Adrenal gland (tissue), 9 donors: ENCODE measurements at regions not wholly inside any gene's neighbourhood (a gene's known extent, or its start where the extent isn't known, plus 50 kb on each side); places are given as distances from the start of the nearest gene placed in this dataset.

Experiments
- DNase-seq, 7 donors: peaks; one replicate each; pipeline ENCODE4 v3.0.0-alpha.2; 2019 to 2020
- H3K27ac ChIP-seq, 5 donors: fragments of 200-600 bp; sonication (generic) in 4 of 5; 1 replicate in 3 of 5; 2 replicates in 2 of 5; pipeline versions ENCODE4 v1.5.1 to v1.8.0; 2016 to 2020; ENCODE audit warnings: mild to moderate bottlenecking in 1 of 5
- H3K27me3 ChIP-seq: fragments of 200-600 bp; 2 replicates; pipeline ENCODE4 v1.8.0; 2021
- H3K36me3 ChIP-seq, 2 donors: fragments of 200-600 bp; replicated peaks in 1 of 2; 1 replicate in 1 of 2; 2 replicates in 1 of 2; pipeline versions ENCODE4 v1.5.1 to v1.8.0; 2018 to 2022
- H3K4me1 ChIP-seq, 2 donors: fragments of 200-600 bp; replicated peaks in 1 of 2; 1 replicate in 1 of 2; 2 replicates in 1 of 2; pipeline versions ENCODE4 v1.5.1 to v1.8.0; 2018 to 2021
- H3K4me3 ChIP-seq, 4 donors: fragments of 200-600 bp; sonication (generic) in 3 of 4; one replicate each; pipeline ENCODE4 v1.5.1; 2016 to 2018
- H3K9me3 ChIP-seq, 3 donors: fragments of 200-600 bp; sonication (generic) in 1 of 3; replicated peaks in 1 of 3; 1 replicate in 2 of 3; 2 replicates in 1 of 3; pipeline versions ENCODE4 v1.5.1 to v1.8.0; 2016 to 2021
- POLR2A ChIP-seq, 2 donors: fragments of 450-650 bp; IDR thresholded peaks; one replicate each; pipeline ENCODE4 v1.6.1; 2017; ENCODE audit warnings: antibody characterized with exemption in 2 of 2, mild to moderate bottlenecking in 2 of 2, moderate library complexity in 1 of 2
- WGBS, 4 donors: extraction: QIAGEN DNeasy Blood & Tissue Kit in 2 of 4; methylation state at CpG; one replicate each; pipeline versions ENCODE4 v1.1.5 to v1.1.7; 2013 to 2017; 5-methylcytosine and 5-hydroxymethylcytosine counted together
- intact Hi-C, 2 donors: fragments of 100-400 bp; cut with DNase I; formaldehyde crosslinking; loops; one replicate each; pipeline versions ENCODE4 v1.14.1 to v1.15.0; 2022 to 2023
- TF ChIP-seq, protein P1 (sequence below), 6 experiments: fragments of 450-650 bp in 4 of 6; fragments of 200-600 bp in 2 of 6; sonication (generic) in 1 of 6; IDR thresholded peaks; 1 replicate in 5 of 6; 2 replicates in 1 of 6; pipeline versions ENCODE4 v1.5.1 to v1.8.0; 2016 to 2021; ENCODE audit warnings: antibody characterized with exemption in 6 of 6, mild to moderate bottlenecking in 2 of 6, moderate library complexity in 1 of 6
- donor health status: healthy with polysubstance abuse.
- donor health status: Bipolar disorder and iron deficiency.
- donor health status: DM: yes; HTN: yes; CAD: no.
- donor health status: DM: no; HTN: no; CAD: no.
- donor health status: DM: no; HTN: no; CAD: no.

DNA sequence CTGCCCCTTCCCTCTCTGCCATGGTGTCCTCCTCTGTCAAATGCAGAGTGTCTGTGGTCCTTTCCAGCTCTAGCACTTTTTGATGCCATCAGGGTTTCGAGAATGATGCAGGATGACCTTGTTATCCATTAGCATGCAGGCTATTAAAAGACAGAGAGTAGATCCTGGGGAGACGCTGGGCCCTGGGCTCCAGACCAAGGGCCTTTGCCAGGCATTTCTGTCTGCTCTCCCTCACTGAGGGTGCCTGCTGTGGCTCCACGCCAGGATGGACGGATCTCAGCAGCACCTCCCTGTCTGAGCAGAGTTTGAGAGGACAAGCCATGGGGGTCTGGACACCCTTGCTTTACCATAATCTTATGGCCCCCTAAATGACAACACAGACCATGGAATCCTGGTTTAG is 110.8 kb upstream of the CD82 start:
- intact Hi-C loops: no loop called here
- TF ChIP-seq, protein P1, sequence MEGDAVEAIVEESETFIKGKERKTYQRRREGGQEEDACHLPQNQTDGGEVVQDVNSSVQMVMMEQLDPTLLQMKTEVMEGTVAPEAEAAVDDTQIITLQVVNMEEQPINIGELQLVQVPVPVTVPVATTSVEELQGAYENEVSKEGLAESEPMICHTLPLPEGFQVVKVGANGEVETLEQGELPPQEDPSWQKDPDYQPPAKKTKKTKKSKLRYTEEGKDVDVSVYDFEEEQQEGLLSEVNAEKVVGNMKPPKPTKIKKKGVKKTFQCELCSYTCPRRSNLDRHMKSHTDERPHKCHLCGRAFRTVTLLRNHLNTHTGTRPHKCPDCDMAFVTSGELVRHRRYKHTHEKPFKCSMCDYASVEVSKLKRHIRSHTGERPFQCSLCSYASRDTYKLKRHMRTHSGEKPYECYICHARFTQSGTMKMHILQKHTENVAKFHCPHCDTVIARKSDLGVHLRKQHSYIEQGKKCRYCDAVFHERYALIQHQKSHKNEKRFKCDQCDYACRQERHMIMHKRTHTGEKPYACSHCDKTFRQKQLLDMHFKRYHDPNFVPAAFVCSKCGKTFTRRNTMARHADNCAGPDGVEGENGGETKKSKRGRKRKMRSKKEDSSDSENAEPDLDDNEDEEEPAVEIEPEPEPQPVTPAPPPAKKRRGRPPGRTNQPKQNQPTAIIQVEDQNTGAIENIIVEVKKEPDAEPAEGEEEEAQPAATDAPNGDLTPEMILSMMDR (IDR thresholded peaks at IDR 0.05): no peak
- no peak for TF ChIP-seq POLR2A (IDR thresholded peaks at IDR 0.05)
- Histone ChIP-seq H3K4me3 (no peak overlapping the region), H3K4me1 (no peaks in the 10 kb centered on the region), H3K27me3 (no peaks in the 10 kb centered on the region), H3K27ac (no peak overlapping the region), H3K9me3 (no peaks in the 10 kb centered on the region), H3K36me3 (no peaks in the 10 kb centered on the region)
- DNase-seq: no peak
- 59 to 81% (median 67%) methylated on average over 4 of the region's 4 CpGs for WGBS, 4 donors

DNA sequence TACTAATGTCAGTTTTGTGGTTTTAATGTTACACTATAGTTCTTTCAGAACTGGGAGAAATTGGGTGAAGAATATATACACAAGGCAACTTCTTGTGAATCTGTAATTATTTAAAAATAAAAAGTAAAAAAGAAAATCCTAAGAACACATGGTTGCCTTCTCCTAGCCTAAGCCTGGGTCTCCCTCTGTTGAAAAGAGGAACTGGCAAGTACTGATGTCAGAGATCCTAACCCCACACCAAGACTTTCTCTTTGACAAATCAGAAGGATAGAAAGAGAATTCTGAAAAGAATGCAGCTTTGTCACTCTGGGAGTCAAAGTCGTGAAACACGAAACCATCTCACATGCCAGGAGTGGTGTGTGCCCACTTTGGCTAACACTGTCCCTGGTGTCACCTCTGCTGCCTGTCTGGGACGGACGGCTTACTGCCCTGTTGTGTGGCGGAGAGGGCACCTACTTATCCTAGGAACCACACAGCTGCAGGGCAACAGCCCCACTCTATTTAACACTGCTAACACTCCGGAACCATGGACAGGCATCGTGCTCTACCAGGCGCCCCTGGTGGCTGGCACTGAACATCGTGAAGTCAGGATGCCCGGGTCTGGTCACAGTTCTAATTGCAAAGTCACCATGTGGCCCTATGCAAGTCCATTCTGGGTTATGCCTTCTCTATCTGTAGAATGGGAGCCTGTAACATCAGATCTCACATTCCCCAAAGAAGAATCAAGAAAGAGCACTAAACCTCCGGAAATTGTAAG is 108.7 kb upstream of the CD82 start:
- Histone ChIP-seq H3K36me3 (no peaks in the 10 kb centered on the region), H3K27ac (no peak overlapping the region), H3K27me3 (no peaks in the 10 kb centered on the region), H3K9me3 (no peaks in the 10 kb centered on the region), H3K4me3 (no peak overlapping the region), H3K4me1 (no peaks in the 10 kb centered on the region)
- intact Hi-C loops: no loop called here
- 53 to 70% (median 59%) methylated on average over 10 to 11 of the region's 11 CpGs for WGBS, 4 donors
- no peak for DNase-seq
- TF ChIP-seq, protein P1 (IDR thresholded peaks at IDR 0.05): no peak
- no peak for TF ChIP-seq POLR2A (IDR thresholded peaks at IDR 0.05)

DNA sequence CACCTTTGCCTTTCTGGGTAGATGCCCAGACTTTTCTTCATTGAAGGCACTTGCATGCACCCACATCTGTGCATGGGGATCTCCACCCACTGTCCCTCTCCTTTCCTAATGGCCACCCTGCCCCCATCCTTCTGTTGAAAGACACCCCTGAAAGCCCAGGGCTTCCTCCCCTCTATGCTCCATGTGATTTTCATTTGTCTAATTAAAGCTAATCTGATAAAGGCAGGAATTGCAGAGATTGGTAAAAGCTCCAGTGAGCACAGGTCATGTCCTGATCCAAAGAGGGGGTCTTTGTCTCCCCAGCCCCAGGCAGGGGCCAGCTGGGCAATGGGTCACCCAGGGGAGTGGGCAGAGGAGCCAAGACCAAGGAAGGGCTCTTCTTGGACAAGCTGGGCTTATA is 107.6 kb upstream of the CD82 start:
- intact Hi-C loops: no loop called here
- TF ChIP-seq POLR2A (IDR thresholded peaks at IDR 0.05): no peak
- TF ChIP-seq, protein P1 (IDR thresholded peaks at IDR 0.05): no peak
- H3K27me3 ChIP-seq: no peaks in the 10 kb centered on the region

DNA sequence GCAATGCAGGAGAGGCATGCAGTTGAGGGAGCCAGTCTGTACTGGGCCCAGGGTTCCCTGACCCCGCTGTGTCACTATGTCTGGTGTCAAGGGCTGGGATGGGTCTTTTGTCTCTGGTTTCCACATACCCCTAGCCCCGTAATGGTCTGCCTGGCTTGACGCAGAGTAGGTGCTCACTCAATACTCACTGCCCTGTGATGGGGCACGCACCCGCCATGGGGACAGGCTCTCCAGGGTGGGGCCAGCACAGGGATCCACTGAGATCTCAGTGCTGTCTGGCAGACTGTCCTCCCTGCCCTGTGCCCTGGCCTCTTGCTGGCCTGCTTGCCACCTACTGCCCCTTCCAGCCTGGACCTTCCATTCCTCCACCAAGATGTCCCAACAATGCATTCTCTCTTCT is 101.7 kb upstream of the CD82 start:
- WGBS, 4 donors: 89 to 100% (median 95%) methylated on average over 3 to 5 of the region's 5 CpGs
- H3K27ac ChIP-seq: no peak overlapping the region
- TF ChIP-seq, protein P1 (IDR thresholded peaks at IDR 0.05): no peak
- no peak for TF ChIP-seq POLR2A (IDR thresholded peaks at IDR 0.05)
- peaks cover 8% of the 10 kb centered on the region for H3K27me3 ChIP-seq
- H3K36me3 ChIP-seq: no peaks in the 10 kb centered on the region
- H3K4me1 ChIP-seq: no peaks in the 10 kb centered on the region
- H3K9me3 ChIP-seq: no peaks in the 10 kb centered on the region
- DNase-seq: no peak
- intact Hi-C loops: no loop called here
- H3K4me3 ChIP-seq: no peak overlapping the region

More for the DNA sequence above, 107.6 kb upstream of the CD82 start:
- DNase-seq: no peak
- Histone ChIP-seq H3K4me3 (no peak overlapping the region), H3K36me3 (no peaks in the 10 kb centered on the region), H3K9me3 (no peaks in the 10 kb centered on the region), H3K4me1 (no peaks in the 10 kb centered on the region), H3K27ac (no peak overlapping the region)
